Ascending aorta (tissue), 2 donors: ENCODE measurements at regions not wholly inside any gene's neighbourhood (a gene's known extent, or its start where the extent isn't known, plus 50 kb on each side); places are given as distances from the start of the nearest gene placed in this dataset.

Source experiments
- DNase-seq, 2 donors: peaks; one replicate each; pipeline ENCODE4 v3.0.0-alpha.2; 2019; ENCODE audit warnings: low spot score in 2 of 2
- H3K27ac ChIP-seq, 2 donors: fragments of 200-600 bp; sonication (generic); one replicate each; pipeline ENCODE4 v1.5.1; 2016 to 2017; ENCODE audit warnings: mild to moderate bottlenecking in 1 of 2
- H3K27me3 ChIP-seq: fragments of 200-600 bp; sonication (generic); one replicate; pipeline ENCODE4 v1.5.1; 2017
- H3K36me3 ChIP-seq, 2 donors: fragments of 200-600 bp; sonication (generic); one replicate each; pipeline ENCODE4 v1.5.1; 2016
- H3K4me1 ChIP-seq, 2 donors: fragments of 200-600 bp; sonication (generic); one replicate each; pipeline ENCODE4 v1.5.1; 2016 to 2017; ENCODE audit warnings: mild to moderate bottlenecking in 1 of 2
- H3K4me3 ChIP-seq, 2 donors: fragments of 200-600 bp; sonication (generic); one replicate each; pipeline ENCODE4 v1.5.1; 2016 to 2017; ENCODE audit warnings: mild to moderate bottlenecking in 1 of 2
- H3K9me3 ChIP-seq, 2 donors: fragments of 200-600 bp; sonication (generic); one replicate each; pipeline ENCODE4 v1.5.1; 2016
- intact Hi-C: fragments of 100-400 bp; cut with DNase I; formaldehyde crosslinking; loops from one replicate; pipeline ENCODE4 v1.15.1; 2023
- TF ChIP-seq, protein P1 (sequence below), 3 experiments: fragments of 200-600 bp in 2 of 3; fragments of 450-650 bp in 1 of 3; sonication (generic) in 2 of 3; IDR thresholded peaks; one replicate each; pipeline ENCODE4 v1.5.1; 2016 to 2019; ENCODE audit warnings: antibody characterized with exemption in 3 of 3, mild to moderate bottlenecking in 1 of 3, moderate library complexity in 1 of 3

- TF ChIP-seq, protein P1, sequence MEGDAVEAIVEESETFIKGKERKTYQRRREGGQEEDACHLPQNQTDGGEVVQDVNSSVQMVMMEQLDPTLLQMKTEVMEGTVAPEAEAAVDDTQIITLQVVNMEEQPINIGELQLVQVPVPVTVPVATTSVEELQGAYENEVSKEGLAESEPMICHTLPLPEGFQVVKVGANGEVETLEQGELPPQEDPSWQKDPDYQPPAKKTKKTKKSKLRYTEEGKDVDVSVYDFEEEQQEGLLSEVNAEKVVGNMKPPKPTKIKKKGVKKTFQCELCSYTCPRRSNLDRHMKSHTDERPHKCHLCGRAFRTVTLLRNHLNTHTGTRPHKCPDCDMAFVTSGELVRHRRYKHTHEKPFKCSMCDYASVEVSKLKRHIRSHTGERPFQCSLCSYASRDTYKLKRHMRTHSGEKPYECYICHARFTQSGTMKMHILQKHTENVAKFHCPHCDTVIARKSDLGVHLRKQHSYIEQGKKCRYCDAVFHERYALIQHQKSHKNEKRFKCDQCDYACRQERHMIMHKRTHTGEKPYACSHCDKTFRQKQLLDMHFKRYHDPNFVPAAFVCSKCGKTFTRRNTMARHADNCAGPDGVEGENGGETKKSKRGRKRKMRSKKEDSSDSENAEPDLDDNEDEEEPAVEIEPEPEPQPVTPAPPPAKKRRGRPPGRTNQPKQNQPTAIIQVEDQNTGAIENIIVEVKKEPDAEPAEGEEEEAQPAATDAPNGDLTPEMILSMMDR (IDR thresholded peaks at IDR 0.05): no peak
- no peaks in the 10 kb centered on the region for H3K9me3 ChIP-seq
- H3K4me1 ChIP-seq: no peaks in the 10 kb centered on the region
- no peaks in the 10 kb centered on the region for H3K27me3 ChIP-seq
- H3K4me3 ChIP-seq: no peak overlapping the region
- no peak overlapping the region for H3K27ac ChIP-seq
- DNase-seq: no peak
- intact Hi-C loops: no loop called here
- H3K36me3 ChIP-seq: no peaks in the 10 kb centered on the region
These were observed 202.8 kb upstream of the DIO2 start for GRCh38 chr14:80414080-80414479.

GRCh38 chr14:80404413-80404812 is 193.1 kb upstream of the DIO2 start:
- H3K27ac ChIP-seq: no peak overlapping the region

GRCh38 chr14:80403036-80403435 is 191.7 kb upstream of the DIO2 start:
- TF ChIP-seq, protein P1 (IDR thresholded peaks at IDR 0.05): no peak
- Histone ChIP-seq H3K9me3 (no peaks in the 10 kb centered on the region), H3K4me3 (no peak overlapping the region), H3K36me3 (no peaks in the 10 kb centered on the region), H3K27ac (no peak overlapping the region), H3K27me3 (no peaks in the 10 kb centered on the region), H3K4me1 (no peaks in the 10 kb centered on the region)
- intact Hi-C loops: no loop called here
- DNase-seq: no peak

More at GRCh38 chr14:80404413-80404812, 193.1 kb upstream of the DIO2 start:
- intact Hi-C loops: no loop called here
- Histone ChIP-seq H3K27me3 (no peaks in the 10 kb centered on the region), H3K4me3 (no peak overlapping the region), H3K4me1 (no peaks in the 10 kb centered on the region), H3K36me3 (no peaks in the 10 kb centered on the region), H3K9me3 (no peaks in the 10 kb centered on the region)
- TF ChIP-seq, protein P1 (IDR thresholded peaks at IDR 0.05): no peak
- DNase-seq: no peak

- no peak overlapping the region for H3K4me3 ChIP-seq
- TF ChIP-seq, protein P1 (IDR thresholded peaks at IDR 0.05): no peak
- no peaks in the 10 kb centered on the region for H3K9me3 ChIP-seq
- intact Hi-C loops: no loop called here
- no peak overlapping the region for H3K27ac ChIP-seq
- H3K4me1 ChIP-seq: no peaks in the 10 kb centered on the region
- DNase-seq: no peak
- no peaks in the 10 kb centered on the region for H3K27me3 ChIP-seq
- H3K36me3 ChIP-seq: no peaks in the 10 kb centered on the region
These were observed 183.7 kb upstream of the DIO2 start for GRCh38 chr14:80395031-80395430.

DNA sequence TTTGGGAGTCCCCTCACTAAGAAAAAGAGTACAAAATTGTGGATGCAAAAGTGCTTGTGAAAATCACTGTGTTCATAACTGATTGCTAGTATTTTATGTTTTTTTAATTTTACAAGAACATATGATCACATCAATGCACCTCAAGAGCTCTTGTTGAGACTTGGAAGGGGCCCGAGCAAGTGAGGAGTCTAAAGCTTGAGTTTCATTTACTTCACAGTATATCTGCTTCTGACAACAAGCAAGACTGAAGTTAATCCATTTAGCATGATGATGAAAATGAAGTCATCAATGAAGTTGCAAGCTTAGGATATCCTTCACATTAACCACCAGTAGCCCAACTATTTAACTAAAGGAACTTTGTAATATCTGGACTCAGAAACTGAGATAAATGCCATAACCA is 182.5 kb upstream of the DIO2 start:
- no peaks in the 10 kb centered on the region for H3K9me3 ChIP-seq
- no peak overlapping the region for H3K4me3 ChIP-seq
- H3K36me3 ChIP-seq: no peaks in the 10 kb centered on the region
- intact Hi-C loops: no loop called here
- TF ChIP-seq, protein P1 (IDR thresholded peaks at IDR 0.05): no peak
- DNase-seq: no peak
- no peaks in the 10 kb centered on the region for H3K4me1 ChIP-seq
- H3K27me3 ChIP-seq: no peaks in the 10 kb centered on the region
- no peak overlapping the region for H3K27ac ChIP-seq

DNA sequence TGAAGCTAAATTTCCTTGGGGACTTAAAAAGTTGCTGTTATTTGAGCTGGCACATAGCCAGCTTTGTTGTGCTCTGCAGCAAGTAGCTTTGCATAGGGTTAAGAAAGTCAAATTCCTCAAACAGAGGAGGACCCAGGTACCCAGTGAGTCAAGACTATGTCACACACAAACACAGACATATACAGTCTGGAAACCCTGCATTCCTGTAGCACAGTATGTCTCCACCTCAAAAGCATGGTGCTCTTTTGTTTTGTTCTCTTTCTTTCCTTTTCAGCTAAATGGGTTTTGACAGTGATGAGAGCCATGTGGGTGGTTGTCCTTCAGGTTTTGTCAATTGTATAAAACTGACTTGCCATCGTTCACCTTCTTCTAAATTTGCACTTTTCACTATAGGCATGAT is 179.6 kb upstream of the DIO2 start:
- Histone ChIP-seq H3K4me3 (no peak overlapping the region), H3K36me3 (no peaks in the 10 kb centered on the region), H3K9me3 (no peaks in the 10 kb centered on the region), H3K27ac (no peak overlapping the region), H3K27me3 (no peaks in the 10 kb centered on the region), H3K4me1 (no peaks in the 10 kb centered on the region)
- DNase-seq: no peak
- TF ChIP-seq, protein P1 (IDR thresholded peaks at IDR 0.05): no peak
- intact Hi-C loops: no loop called here
